SK-N-SH treated with all-trans-retinoic acid at 6 μM for 48 hours (cell line): ENCODE measurements at regions not wholly inside any gene's neighbourhood (a gene's known extent, or its start where the extent isn't known, plus 50 kb on each side); places are given as distances from the start of the nearest gene placed in this dataset.

ENCODE experiments used
- ARNTL ChIP-seq: fragments of 450-650 bp; formaldehyde crosslinking; IDR thresholded peaks from 2 replicates; pipeline ENCODE4 v1.5.0; 2020; ENCODE audit warnings: low read depth, mild to moderate bottlenecking, moderate library complexity, borderline replicate concordance
- PATZ1 ChIP-seq: fragments of 250-450 bp; sonication (Bioruptor Pico); IDR thresholded peaks from 2 replicates; pipeline ENCODE4 v1.8.0; 2020; ENCODE audit warnings: mild to moderate bottlenecking, moderate library complexity, borderline replicate concordance
- TSHZ2 ChIP-seq: fragments of 250-450 bp; sonication (Bioruptor Pico); IDR thresholded peaks from 2 replicates; pipeline ENCODE4 v1.5.0; 2020; ENCODE audit warnings: mild to moderate bottlenecking, moderate library complexity
- ZFP30 ChIP-seq: fragments of 450-650 bp; formaldehyde crosslinking; IDR thresholded peaks from 2 replicates; pipeline ENCODE4 v1.5.0; 2022; ENCODE audit warnings: mild to moderate bottlenecking, moderate library complexity

- TF ChIP-seq TSHZ2 (CRISPR knock-in tag) (no peak), ZFP30 (CRISPR knock-in tag) (no peak), ARNTL (CRISPR knock-in tag) (no peak), PATZ1 (CRISPR knock-in tag) (no peak)
Observed at GRCh38 chr9:23557689-23558088, 268.4 kb downstream of the ELAVL2 start.
